ENCODE measurements at regions not wholly inside any gene's neighbourhood (a gene's known extent, or its start where the extent isn't known, plus 50 kb on each side); places are given as distances from the start of the nearest gene placed in this dataset.

DNA sequence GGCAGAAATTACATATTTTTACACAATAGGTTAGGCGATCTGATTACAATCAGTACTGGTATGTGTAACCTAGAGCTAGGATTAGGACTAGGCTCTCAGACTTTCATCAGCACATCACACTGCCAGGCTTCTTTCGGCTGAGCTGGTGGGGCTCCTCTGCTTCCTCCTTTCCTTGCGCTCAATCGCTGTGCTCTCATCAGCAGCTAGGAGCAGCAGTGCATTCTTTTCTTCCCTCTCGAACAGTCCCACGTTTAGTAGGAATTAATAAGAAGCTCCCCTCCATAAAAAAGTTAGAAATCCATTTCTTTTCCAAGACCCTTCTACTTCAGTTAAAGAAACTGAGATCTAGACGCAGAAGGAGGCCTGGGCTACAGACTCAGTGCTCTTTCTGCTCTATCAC, 350.4 kb downstream of the SPRY1 start:
- no peak for DNase-seq

GRCh38 chr4:123748806-123749205, 352.2 kb downstream of the SPRY1 start:
- DNase-seq = no peak

DNA sequence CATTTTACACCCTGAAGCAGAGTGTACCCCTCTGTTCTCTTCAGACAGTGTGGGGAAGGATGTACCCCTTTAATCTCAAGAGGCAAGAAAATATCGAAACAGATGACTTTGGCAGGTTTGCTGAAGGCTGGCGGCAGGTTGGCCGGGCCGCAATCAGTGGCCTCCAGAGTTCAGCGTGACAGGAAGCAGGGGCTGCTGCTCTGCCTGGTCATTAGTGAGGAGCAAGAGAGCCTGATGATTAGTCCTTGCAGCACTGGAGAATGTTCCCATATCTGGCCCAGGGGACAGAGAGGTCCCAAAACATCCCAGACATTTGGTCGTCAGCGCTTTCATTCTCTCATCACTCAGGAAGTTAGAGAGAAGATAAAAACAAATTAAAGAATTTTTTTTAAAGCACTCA, 352.8 kb downstream of the SPRY1 start:
- DNase-seq = no peak

DNA sequence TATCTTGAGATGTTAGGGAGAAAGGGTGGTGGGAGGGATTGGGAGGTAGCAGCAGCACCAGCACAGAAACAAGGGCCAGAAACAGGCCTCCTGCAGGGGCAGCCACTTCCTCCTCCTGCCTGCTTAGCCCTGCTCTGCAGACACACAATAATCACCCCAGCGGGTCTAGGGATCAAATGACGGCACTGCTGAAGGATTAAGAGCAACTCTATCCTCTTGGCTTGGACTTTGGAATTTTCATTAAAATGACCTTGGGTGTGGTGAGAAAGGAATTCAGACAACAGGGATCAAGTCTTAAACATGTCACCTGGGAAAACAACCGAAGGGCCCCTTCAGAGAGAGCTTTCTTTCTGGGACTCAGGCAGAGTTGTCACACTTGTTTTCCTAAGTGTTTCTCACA, 353.4 kb downstream of the SPRY1 start:
- DNase-seq = no peak

- no peak for DNase-seq
Observed at GRCh38 chr4:123755655-123756054, 359.1 kb downstream of the SPRY1 start.

DNA sequence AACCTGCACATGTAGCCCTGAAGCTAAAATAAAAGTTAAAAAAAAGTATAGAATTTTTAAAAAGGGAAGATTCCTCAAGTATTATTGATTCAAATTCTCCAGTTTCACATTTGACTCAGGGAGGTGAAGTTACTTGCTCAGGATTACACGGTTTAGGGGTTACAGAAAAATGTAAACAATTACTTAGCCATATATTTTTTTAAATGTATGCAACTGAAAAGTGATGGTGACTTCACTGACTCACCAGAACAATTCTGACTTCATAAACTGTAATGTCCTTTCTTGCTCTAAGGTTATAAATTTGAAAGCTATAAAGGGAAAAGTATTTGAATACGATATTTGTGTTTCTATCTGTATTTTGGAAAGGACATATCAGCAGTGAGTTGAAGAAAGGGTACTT, 371.2 kb downstream of the SPRY1 start:
- DNase-seq = no peak

- DNase-seq = no peak
Observed at GRCh38 chr4:123770884-123771283, 374.3 kb downstream of the SPRY1 start.

DNA sequence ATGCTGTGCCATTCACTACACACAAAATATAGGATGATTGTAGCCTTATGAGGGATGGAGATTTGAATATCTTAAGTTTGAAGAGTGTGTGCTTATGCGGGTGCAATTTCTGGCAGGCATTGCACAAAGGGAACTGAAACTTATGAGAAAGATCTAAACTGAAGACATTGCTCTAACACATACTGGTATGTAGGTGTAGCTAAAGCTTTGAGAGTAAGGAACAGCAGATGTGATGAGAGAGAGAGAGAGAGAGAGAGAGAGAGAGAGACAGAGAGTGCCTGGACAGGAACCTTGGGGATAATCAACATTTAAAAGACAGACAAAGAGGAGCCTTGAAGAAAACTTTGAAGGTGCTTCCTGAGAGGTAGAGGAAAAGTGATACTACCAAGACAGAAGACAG, 379.7 kb downstream of the SPRY1 start:
- no peak for DNase-seq

GRCh38 chr4:123777373-123777772, 380.8 kb downstream of the SPRY1 start:
- DNase-seq = no peak

- no peak for DNase-seq
Observed at GRCh38 chr4:123783151-123783790, 386.7 kb downstream of the SPRY1 start.

GRCh38 chr4:123783921-123784320, 387.3 kb downstream of the SPRY1 start:
- no peak for DNase-seq

- DNase-seq = no peak
Observed at GRCh38 chr4:123784626-123785025, 388.0 kb downstream of the SPRY1 start.

- peak; percentile 51 to 53 for DNase-seq
Observed at GRCh38 chr4:123785538-123785937, 388.9 kb downstream of the SPRY1 start.

DNA sequence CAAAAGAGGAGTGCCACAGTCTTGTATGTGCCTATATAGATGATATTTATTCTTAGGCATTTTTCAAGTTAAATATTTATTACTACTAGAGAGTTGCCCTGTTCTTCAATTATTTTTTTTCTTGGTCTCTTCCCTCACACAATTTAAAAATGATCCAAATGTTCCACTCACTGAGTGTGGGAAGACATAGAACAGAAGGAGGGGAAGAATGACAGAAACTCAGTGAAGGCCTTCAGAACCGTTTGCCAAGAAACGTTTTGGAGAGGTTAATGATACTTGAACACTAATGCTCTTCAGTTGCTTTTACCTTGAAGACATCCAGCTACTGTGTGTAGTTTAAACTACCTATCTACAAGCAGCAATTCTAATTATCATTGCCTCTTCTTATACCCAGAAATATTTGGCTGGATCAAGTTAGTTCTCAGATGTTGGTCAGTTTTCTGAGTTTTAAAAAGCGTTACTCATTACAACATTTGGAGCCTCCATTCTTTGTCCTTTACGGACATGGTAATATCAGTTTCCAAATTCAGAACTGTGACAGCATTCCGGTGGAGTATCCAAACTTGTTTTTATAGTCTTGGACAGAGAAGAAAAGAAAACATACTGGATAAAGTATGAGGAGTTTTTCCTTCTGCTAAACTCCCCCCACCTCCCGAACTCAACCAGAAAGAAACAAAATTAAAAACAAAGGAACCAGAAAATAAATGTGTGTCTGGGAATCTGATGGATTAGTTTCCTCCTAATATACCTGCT, 389.7 kb downstream of the SPRY1 start:
- peak; percentile 77 to 82 for DNase-seq

DNA sequence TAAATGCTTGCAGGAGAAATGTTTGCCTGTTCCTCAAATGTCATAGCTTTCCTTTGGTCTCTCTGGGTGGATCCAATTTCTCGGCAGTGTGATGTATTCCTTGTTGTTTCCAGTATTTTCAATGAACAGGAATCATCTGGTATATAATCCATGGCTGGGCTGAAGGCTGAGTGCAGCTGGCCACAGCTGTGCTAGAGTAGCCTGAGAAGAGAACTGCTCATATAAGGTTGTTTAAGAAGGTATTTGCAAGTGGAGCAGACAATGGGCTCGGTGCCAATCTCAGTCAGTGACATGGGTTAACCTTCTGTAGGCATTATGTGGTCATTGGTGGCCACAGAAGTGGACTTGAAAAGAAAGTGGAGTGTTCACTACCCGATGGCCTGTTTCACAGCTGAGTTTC, 390.3 kb downstream of the SPRY1 start:
- DNase-seq = peak; percentile 80 to 81

DNA sequence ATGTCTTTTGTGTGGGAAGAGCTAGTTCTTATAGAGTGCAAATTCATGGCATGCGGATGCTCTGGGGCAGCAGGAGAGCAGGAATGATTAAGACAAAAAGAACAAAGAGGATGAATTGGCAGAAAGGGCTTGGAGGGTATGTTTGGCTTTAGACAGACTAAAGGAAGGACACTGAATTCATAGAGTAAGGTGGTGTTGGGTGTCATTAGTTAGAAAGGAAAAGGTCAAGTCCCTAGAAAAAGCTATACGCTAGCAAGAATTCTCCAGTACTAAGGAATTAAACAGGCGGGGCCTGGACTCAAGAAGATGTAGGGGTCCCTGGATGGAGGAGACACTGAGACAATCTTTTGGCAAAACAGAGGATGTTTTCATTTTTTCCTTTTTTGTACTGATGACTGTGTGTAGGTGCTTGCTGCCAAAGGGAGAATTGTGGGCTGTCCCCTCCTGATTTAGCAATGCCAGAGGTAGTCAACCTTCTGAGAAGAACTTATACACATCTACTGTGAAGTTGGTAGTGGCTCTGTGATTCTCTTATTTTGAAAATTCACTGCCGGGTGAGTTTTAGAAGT, 391.0 kb downstream of the SPRY1 start:
- no peak for DNase-seq

GRCh38 chr4:123788577-123788976, 392.0 kb downstream of the SPRY1 start:
- no peak for DNase-seq

DNA sequence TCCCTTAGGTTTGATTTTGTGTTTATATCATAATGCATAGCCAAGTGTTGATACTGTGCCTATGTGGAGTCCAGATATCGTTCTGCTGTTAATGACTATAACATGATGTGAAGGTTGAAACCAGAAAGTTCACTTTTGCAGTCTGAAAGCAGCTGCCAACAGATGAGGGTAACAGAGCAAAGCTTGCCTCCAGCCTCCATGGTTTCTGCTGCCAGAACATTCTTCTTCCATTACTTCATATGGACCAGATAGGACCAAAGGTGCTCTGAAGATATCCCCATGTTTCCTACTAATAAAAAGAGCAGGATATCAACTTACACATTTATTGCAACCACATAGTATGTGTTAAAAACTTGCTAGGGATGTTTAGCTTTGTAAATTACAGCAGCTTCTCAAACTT, 394.1 kb downstream of the SPRY1 start:
- DNase-seq = no peak

DNA sequence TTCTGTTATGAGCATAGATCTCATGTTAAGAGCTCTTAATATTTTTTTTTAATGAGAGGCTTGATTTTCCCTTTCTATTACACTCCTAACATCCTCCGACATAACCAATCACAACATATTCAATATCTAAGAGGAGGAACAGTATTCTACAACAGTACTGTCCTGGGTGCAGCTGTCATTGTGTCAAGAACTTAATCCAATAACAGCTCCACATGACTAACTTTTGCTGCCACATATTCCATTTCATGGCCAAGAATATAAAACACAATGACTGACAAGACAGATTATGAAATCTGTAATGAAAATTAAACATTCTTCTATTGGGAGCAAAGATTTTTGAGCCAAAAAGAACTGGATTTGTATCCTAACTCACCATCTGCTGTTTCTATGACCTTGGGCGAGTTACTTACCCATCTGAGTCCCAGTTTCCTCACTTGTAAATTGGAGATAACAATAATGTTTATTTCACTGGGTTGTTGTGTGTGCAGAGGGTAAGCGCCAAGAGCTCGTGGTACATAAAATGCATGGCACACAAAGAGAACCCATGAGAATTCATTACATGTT, 405.6 kb downstream of the SPRY1 start:
- DNase-seq = no peak

DNA sequence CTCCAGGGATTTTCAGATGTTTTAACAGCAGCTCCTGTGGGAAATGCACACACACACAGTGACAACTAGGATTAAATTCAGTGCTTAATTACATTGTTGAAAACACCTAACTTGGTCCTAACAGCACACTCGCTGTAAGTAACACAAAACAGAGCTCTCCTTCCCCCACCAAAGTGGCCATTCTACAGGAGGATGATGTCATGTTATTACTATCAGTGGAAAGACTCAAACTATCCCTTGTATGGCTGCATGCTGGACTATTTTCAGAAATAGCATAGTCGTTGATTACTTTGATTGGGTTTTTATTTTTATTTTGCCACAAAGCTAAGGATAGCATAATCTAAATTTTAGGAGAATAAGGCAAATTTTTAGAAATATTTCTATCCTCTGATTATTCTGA, 406.3 kb downstream of the SPRY1 start:
- no peak for DNase-seq

GRCh38 chr4:123804196-123804721, 407.7 kb downstream of the SPRY1 start:
- no peak for DNase-seq

- no peak for DNase-seq
Observed at GRCh38 chr4:123806056-123806455, 409.5 kb downstream of the SPRY1 start.

DNA sequence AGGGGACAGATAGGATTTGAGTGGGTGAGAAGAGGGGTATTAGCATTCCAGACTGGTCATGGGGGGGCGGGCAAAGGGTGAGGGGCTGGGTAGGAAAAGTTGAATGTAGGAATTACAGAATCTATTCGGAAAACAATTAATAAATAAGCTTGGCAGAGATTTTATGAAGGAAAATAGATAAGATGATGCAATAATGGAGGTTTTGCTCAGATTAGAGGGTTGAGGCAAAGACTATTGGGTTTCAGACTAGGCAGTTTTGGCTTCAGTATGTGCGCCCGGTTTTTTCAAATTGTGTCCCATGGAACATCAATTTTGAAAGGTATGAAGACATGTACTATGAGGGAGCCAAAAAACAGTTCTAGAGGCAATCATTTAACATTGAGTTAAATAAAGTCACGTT, 410.6 kb downstream of the SPRY1 start:
- no peak for DNase-seq
